GM12891 (cell line): ENCODE measurements at regions not wholly inside any gene's neighbourhood (a gene's known extent, or its start where the extent isn't known, plus 50 kb on each side); places are given as distances from the start of the nearest gene placed in this dataset.

Source experiments
- DNase-seq: peaks from one replicate; pipeline ENCODE4 v3.0.0; 2011; ENCODE audit warnings: low spot score; ENCODE audit not compliant: insufficient read length
- FAIRE-seq: peaks from 2 replicates; lab custom pipeline; 2011; peaks lifted over from hg19 to GRCh38; lab: Jason Lieb, UNC
- POLR2AphosphoS5 ChIP-seq: IDR thresholded peaks from 2 replicates; pipeline ENCODE4 v1.6.1; 2011; ENCODE audit warnings: low read depth, low read length, control low read depth
- POU2F2 ChIP-seq: IDR thresholded peaks from 2 replicates; pipeline ENCODE4 v1.6.1; 2011; ENCODE audit warnings: low read depth, mild to moderate bottlenecking, control low read depth, low read length, moderate library complexity
- SPI1 ChIP-seq: IDR thresholded peaks from 2 replicates; pipeline ENCODE4 v1.6.1; 2011; ENCODE audit warnings: low read depth, low read length, control low read depth
- TAF1 ChIP-seq: IDR thresholded peaks from 2 replicates; pipeline ENCODE4 v1.6.1; 2011; ENCODE audit warnings: low read depth, low read length, control low read depth

DNA sequence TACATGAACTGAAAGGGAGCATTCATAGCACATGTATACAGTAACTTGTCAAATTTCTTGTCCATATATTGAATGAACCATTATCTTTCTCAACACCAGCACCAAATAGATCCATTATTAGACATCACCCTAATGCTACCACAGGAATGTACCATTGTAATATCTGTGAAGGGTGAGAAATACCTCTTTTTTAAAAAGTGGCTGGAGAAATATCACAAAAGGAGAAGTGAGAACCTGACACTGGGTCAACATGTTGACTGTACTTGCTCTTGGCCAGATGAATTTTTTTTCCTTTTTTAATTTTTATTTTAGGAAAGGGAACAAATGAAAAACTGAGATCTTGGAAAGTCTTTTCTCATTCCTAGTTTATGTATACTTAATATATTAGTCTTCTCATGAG, 63.5 kb downstream of the CAVIN2 start:
- TF ChIP-seq SPI1 = peak; percentile 90
- no peak for TF ChIP-seq POLR2AphosphoS5
- no peak for TF ChIP-seq TAF1
- TF ChIP-seq POU2F2 = no peak
- FAIRE-seq (no peak), DNase-seq (no peak)
